OCI-LY1 (cell line): ENCODE measurements at regions not wholly inside any gene's neighbourhood (a gene's known extent, or its start where the extent isn't known, plus 50 kb on each side); places are given as distances from the start of the nearest gene placed in this dataset.
"Not testable (repeated sequence)": the region's sequence is repeated elsewhere in the genome, so short reads cannot be mapped to it uniquely, and the experiment has no call there.

Experiments
- H2AFZ ChIP-seq: fragments of 200-600 bp; sonication (generic), shearing (Covaris generic); 2 replicates; pipeline ENCODE4 v1.6.0; 2014; ENCODE audit warnings: antibody characterized with exemption, mild to moderate bottlenecking, low read length
- H3F3A ChIP-seq: fragments of 200-600 bp; sonication (generic), shearing (Covaris generic); 2 replicates; pipeline ENCODE4 v1.6.0; 2014; ENCODE audit warnings: mild to moderate bottlenecking, antibody characterized with exemption, low read length, moderate library complexity; ENCODE audit not compliant: insufficient read depth
- H3K27ac ChIP-seq: fragments of 200-600 bp; sonication (generic); 2 replicates; pipeline ENCODE4 v1.5.1; 2014; ENCODE audit warnings: low read length, mixed run types, mild to moderate bottlenecking, low read depth; ENCODE audit not compliant: poor library complexity, severe bottlenecking
- H3K27me3 ChIP-seq: fragments of 200-600 bp; sonication (generic); 2 replicates; pipeline ENCODE4 v1.6.0; 2014; ENCODE audit warnings: antibody characterized with exemption, mild to moderate bottlenecking, low read length, moderate library complexity; ENCODE audit not compliant: insufficient read depth
- H3K36me3 ChIP-seq: fragments of 200-600 bp; sonication (generic); 2 replicates; pipeline ENCODE4 v1.6.1; 2014; ENCODE audit warnings: mild to moderate bottlenecking, antibody characterized with exemption, low read length, moderate library complexity, mixed read lengths; ENCODE audit not compliant: insufficient read depth
- H3K4me1 ChIP-seq: fragments of 200-600 bp; sonication (generic); 2 replicates; pipeline ENCODE4 v1.5.1; 2014; ENCODE audit warnings: mild to moderate bottlenecking, low read length, moderate library complexity; ENCODE audit not compliant: insufficient read depth, severe bottlenecking
- H3K4me2 ChIP-seq: fragments of 200-600 bp; sonication (generic), shearing (Covaris generic); 2 replicates; pipeline ENCODE4 v1.6.1; 2014; ENCODE audit warnings: low read length
- H3K4me3 ChIP-seq: fragments of 200-600 bp; sonication (generic); 2 replicates; pipeline ENCODE4 v1.5.1; 2014; ENCODE audit warnings: low read length, low read depth, mild to moderate bottlenecking, mixed read lengths; ENCODE audit not compliant: poor library complexity, severe bottlenecking
- H3K79me2 ChIP-seq: fragments of 200-600 bp; shearing (Covaris generic); 2 replicates; pipeline ENCODE4 v1.6.1; 2016; ENCODE audit warnings: mixed run types, low read length, mixed read lengths; ENCODE audit not compliant: insufficient read depth
- H3K9ac ChIP-seq: fragments of 200-600 bp; sonication (generic), shearing (Covaris generic); 2 replicates; pipeline ENCODE4 v1.6.1; 2014; ENCODE audit warnings: mild to moderate bottlenecking, low read length, mixed read lengths
- H3K9me2 ChIP-seq: fragments of 200-600 bp; sonication (generic), shearing (Covaris generic); 2 replicates; pipeline ENCODE4 v1.6.1; 2014; ENCODE audit warnings: low read depth, mild to moderate bottlenecking, low read length, mixed read lengths
- H3K9me3 ChIP-seq: fragments of 200-600 bp; shearing (Covaris generic); 2 replicates; pipeline ENCODE4 v1.6.1; 2014; ENCODE audit warnings: low read length, mixed read lengths
- H4K20me1 ChIP-seq: fragments of 200-600 bp; sonication (generic), shearing (Covaris generic); 2 replicates; pipeline ENCODE4 v1.6.0; 2016; ENCODE audit warnings: mild to moderate bottlenecking, low read length; ENCODE audit not compliant: insufficient read depth
- EZH2 ChIP-seq: fragments of 200-600 bp; sonication (generic), shearing (Covaris generic); IDR thresholded peaks from 2 replicates; pipeline ENCODE4 v1.8.0; 2017; ENCODE audit warnings: borderline replicate concordance, mixed run types, mild to moderate bottlenecking, antibody characterized with exemption, low read length, moderate library complexity, mixed read lengths
- TF ChIP-seq, protein P1 (sequence below): fragments of 200-600 bp; sonication (generic), shearing (Covaris generic); IDR thresholded peaks from 2 replicates; pipeline ENCODE4 v1.5.1; 2017; ENCODE audit warnings: mild to moderate bottlenecking, antibody characterized with exemption, low read length, moderate library complexity, mixed read lengths

DNA sequence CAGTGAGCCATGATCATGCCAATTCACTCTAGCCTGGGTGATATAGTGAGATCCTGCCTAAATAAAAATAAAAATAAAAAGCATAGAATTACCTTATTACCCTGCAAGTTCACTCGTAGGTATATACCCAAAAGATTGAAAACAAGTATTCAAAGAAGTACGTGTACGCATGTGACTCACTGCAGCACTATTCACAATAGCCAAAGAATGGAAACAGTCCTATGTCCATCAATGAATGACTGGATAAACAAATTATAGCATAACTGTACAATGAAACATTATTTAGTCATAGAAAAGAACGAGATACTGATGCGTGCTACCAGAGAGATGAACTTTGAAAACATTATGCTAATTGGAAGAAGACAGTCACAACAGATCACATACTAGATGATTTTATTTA, 204.6 kb upstream of the DIAPH2 start:
- Histone ChIP-seq H3K4me3 (no peak overlapping the region), H3K27me3 (no peaks in the 10 kb centered on the region)

DNA sequence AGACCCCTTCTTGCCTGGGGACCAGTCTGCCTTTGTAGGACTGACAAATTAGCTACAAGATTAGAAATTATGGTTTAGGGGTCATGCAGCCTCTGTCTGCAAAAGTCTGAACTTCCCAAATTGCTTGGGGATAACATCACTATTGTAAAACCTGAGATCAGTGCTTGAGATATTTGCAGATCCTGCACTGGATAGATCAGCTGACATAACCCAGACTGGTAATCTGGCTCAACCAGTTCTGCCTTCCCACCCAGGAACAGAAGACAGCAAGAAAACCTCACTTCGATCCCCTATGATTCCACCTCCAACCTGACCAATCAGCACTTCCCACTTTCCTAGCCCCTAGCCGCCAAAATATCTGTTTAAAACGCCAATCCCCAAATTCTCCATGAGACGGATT, 202.8 kb upstream of the DIAPH2 start:
- no peaks in the 10 kb centered on the region for H3K79me2 ChIP-seq
- no peaks in the 10 kb centered on the region for H3K9me3 ChIP-seq
- no peaks in the 10 kb centered on the region for H3F3A ChIP-seq
- no peaks in the 10 kb centered on the region for H4K20me1 ChIP-seq
- H3K4me3 ChIP-seq = no peak overlapping the region
- H2AFZ ChIP-seq = no peak overlapping the region
- no peaks in the 10 kb centered on the region for H3K27me3 ChIP-seq
- no peak overlapping the region for H3K27ac ChIP-seq
- no peaks in the 10 kb centered on the region for H3K4me1 ChIP-seq
- TF ChIP-seq, protein P1, sequence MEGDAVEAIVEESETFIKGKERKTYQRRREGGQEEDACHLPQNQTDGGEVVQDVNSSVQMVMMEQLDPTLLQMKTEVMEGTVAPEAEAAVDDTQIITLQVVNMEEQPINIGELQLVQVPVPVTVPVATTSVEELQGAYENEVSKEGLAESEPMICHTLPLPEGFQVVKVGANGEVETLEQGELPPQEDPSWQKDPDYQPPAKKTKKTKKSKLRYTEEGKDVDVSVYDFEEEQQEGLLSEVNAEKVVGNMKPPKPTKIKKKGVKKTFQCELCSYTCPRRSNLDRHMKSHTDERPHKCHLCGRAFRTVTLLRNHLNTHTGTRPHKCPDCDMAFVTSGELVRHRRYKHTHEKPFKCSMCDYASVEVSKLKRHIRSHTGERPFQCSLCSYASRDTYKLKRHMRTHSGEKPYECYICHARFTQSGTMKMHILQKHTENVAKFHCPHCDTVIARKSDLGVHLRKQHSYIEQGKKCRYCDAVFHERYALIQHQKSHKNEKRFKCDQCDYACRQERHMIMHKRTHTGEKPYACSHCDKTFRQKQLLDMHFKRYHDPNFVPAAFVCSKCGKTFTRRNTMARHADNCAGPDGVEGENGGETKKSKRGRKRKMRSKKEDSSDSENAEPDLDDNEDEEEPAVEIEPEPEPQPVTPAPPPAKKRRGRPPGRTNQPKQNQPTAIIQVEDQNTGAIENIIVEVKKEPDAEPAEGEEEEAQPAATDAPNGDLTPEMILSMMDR = no peak
- TF ChIP-seq EZH2 = no peak
- no peaks in the 10 kb centered on the region for H3K36me3 ChIP-seq
- no peak overlapping the region for H3K4me2 ChIP-seq
- H3K9ac ChIP-seq = no peak overlapping the region
- no peaks in the 10 kb centered on the region for H3K9me2 ChIP-seq

More for the DNA sequence above, 204.6 kb upstream of the DIAPH2 start:
- Histone ChIP-seq H3K36me3 (no peaks in the 10 kb centered on the region), H2AFZ (no peak overlapping the region), H3K9me2 (no peaks in the 10 kb centered on the region), H3K9me3 (no peaks in the 10 kb centered on the region), H4K20me1 (no peaks in the 10 kb centered on the region), H3F3A (no peaks in the 10 kb centered on the region), H3K9ac (no peak overlapping the region), H3K79me2 (no peaks in the 10 kb centered on the region), H3K4me1 (no peaks in the 10 kb centered on the region), H3K4me2 (no peak overlapping the region), H3K27ac (no peak overlapping the region)
- TF ChIP-seq, protein P1 = no peak
- TF ChIP-seq EZH2 = no peak

DNA sequence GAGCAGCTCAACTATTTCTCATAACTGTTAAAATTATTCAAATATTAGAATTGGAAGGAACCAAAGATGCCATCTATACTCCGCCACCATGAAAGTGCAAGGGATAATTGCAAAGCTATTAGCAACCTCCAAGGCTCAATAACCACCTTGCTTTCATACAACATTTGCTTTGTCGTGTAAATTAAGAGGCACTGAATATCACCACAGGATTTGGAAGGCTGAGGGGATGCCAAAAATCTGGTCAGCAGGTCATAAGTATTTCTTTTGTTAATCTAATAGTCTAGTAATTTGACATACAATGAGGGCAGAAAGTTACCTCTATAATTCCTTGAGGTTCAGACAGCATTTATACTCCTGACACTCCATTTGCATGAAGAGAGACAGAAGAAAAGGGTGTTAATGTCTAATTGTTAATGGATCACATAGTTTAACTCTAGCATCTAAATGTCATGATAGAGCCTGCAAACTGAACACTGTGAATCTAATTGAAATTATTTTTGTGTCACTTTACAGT, 200.9 kb upstream of the DIAPH2 start:
- Histone ChIP-seq H3K27ac (no peak overlapping the region), H3F3A (no peaks in the 10 kb centered on the region), H3K36me3 (no peaks in the 10 kb centered on the region), H3K9ac (no peak overlapping the region), H3K4me3 (no peak overlapping the region), H3K9me2 (no peaks in the 10 kb centered on the region), H3K4me2 (no peak overlapping the region), H3K4me1 (no peaks in the 10 kb centered on the region), H3K27me3 (no peaks in the 10 kb centered on the region), H2AFZ (no peak overlapping the region), H3K9me3 (no peaks in the 10 kb centered on the region), H4K20me1 (no peaks in the 10 kb centered on the region), H3K79me2 (no peaks in the 10 kb centered on the region)
- TF ChIP-seq, protein P1 = no peak
- TF ChIP-seq EZH2 = no peak

DNA sequence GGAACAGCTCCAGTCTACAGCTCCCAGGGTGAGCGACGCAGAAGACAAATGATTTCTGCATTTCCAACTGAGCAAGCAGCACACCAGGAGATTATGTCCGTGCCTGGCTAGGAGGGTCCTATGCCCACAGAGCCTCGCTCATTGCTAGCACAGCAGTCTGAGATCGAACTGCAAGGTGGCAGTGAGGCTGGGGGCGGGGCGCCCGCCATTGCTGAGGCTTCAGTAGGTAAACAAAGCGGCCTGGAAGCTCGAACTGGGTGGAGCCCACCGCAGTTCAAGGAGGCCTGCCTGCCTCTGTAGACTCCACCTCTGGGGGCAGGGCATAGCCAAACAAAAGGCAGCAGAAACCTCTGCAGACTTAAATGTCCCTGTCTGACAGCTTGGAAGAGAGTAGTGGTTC, 198.0 kb upstream of the DIAPH2 start:
- not testable (repeated sequence) for H3K36me3 ChIP-seq, H3K79me2 ChIP-seq, H4K20me1 ChIP-seq, H3K27me3 ChIP-seq, H3K9me2 ChIP-seq, H3F3A ChIP-seq, H3K4me1 ChIP-seq, H3K9me3 ChIP-seq, H3K4me3 ChIP-seq, H3K9ac ChIP-seq, H2AFZ ChIP-seq, H3K27ac ChIP-seq, H3K4me2 ChIP-seq
